ENCODE measurements at regions not wholly inside any gene's neighbourhood (a gene's known extent, or its start where the extent isn't known, plus 50 kb on each side); places are given as distances from the start of the nearest gene placed in this dataset.
"Not testable (repeated sequence)": the region's sequence is repeated elsewhere in the genome, so short reads cannot be mapped to it uniquely, and the experiment has no call there.

- no peak for DNase-seq
These were observed 220.8 kb downstream of the TFCP2L1 start for GRCh38 chr2:121064186-121064585.

- no peak for DNase-seq
These were observed 219.8 kb downstream of the TFCP2L1 start for GRCh38 chr2:121065239-121065638.

- DNase-seq = no peak
These were observed 218.5 kb downstream of the TFCP2L1 start for GRCh38 chr2:121066526-121066925.

GRCh38 chr2:121068851-121069250, 216.2 kb downstream of the TFCP2L1 start:
- DNase-seq = no peak

GRCh38 chr2:121069434-121069969, 215.5 kb downstream of the TFCP2L1 start:
- DNase-seq = no peak

- not testable (repeated sequence) for DNase-seq
These were observed 214.9 kb downstream of the TFCP2L1 start for GRCh38 chr2:121070061-121070460.

GRCh38 chr2:121071034-121071504, 213.9 kb downstream of the TFCP2L1 start:
- DNase-seq = no peak

GRCh38 chr2:121072784-121073183, 212.2 kb downstream of the TFCP2L1 start:
- no peak for DNase-seq

- DNase-seq = no peak
These were observed 211.4 kb downstream of the TFCP2L1 start for GRCh38 chr2:121073320-121074210.

- DNase-seq = no peak
These were observed 210.6 kb downstream of the TFCP2L1 start for GRCh38 chr2:121074293-121074932.

GRCh38 chr2:121075006-121075551, 209.9 kb downstream of the TFCP2L1 start:
- no peak for DNase-seq

GRCh38 chr2:121075641-121076497, 209.1 kb downstream of the TFCP2L1 start:
- DNase-seq = no peak

GRCh38 chr2:121076498-121076820, 208.5 kb downstream of the TFCP2L1 start:
- DNase-seq = no peak

- DNase-seq = no peak
These were observed 208.0 kb downstream of the TFCP2L1 start for GRCh38 chr2:121076885-121077549.

- no peak for DNase-seq
These were observed 206.1 kb downstream of the TFCP2L1 start for GRCh38 chr2:121078899-121079298.

GRCh38 chr2:121080013-121080772, 204.8 kb downstream of the TFCP2L1 start:
- DNase-seq = no peak

GRCh38 chr2:121081701-121082100, 203.3 kb downstream of the TFCP2L1 start:
- DNase-seq = no peak

GRCh38 chr2:121082191-121082590, 202.8 kb downstream of the TFCP2L1 start:
- DNase-seq = no peak

- no peak for DNase-seq
These were observed 200.8 kb downstream of the TFCP2L1 start for GRCh38 chr2:121084130-121084680.

- no peak for DNase-seq
These were observed 199.2 kb downstream of the TFCP2L1 start for GRCh38 chr2:121085801-121086200.

- DNase-seq = no peak
These were observed 198.6 kb downstream of the TFCP2L1 start for GRCh38 chr2:121086450-121086849.
